ENCODE measurements at regions not wholly inside any gene's neighbourhood (a gene's known extent, or its start where the extent isn't known, plus 50 kb on each side); places are given as distances from the start of the nearest gene placed in this dataset.
"Not testable (repeated sequence)": the region's sequence is repeated elsewhere in the genome, so short reads cannot be mapped to it uniquely, and the experiment has no call there.

DNA sequence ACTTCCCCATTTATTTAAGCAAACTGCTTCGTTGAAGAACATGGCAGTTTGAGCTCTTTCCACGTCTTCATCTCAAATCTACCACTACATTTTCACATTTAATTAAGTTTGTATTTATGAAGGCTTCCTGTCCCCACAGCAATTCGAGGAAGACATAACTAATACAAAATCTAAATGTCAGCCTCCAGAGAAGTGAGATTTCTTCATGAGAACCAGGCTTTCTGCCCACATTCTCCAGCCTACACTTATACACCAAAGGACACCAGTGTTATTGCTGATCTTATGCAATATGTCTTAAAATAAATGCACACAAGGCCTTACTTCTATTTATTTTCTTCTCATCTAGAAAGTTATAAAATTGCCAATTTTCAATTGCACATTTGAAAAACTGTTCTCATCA is 1209.3 kb upstream of the FAM98A start:
- no peak for TF ChIP-seq CTCF (IDR thresholded peaks at IDR 0.05; ENCODE audit: low read depth, low read length)
- DNase-seq (ENCODE audit: extremely low read depth, low read depth), result no peak

- no peak for TF ChIP-seq CTCF (IDR thresholded peaks at IDR 0.05; ENCODE audit: low read depth, low read length)
- no peak for DNase-seq (ENCODE audit: extremely low read depth, low read depth)
These were observed 1207.8 kb upstream of the FAM98A start for GRCh38 chr2:34806891-34807290.

DNA sequence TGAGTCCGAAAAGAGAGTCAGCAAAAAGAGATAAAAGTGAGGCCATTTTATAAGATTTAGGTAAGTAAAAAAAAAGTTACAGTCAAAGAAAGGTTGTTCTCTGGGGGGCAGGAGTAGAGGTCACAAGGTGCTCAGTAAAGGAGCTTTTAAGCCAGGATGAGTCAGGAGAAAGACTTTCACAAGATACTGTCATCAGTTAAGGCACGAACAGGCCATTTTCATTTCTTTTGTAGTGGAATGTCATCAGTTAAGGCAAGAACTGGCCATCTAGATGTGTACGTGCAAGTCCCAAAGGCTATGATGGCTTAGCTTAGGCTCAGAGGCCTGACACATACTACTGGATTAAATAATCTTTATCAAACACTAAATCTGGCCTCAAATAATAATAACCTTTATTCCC is 1207.3 kb upstream of the FAM98A start:
- no peak for TF ChIP-seq CTCF (IDR thresholded peaks at IDR 0.05; ENCODE audit: low read depth, low read length)

GRCh38 chr2:34799556-34799955 is 1200.5 kb upstream of the FAM98A start:
- no peak for DNase-seq (ENCODE audit: extremely low read depth, low read depth)
- no peak for TF ChIP-seq CTCF (IDR thresholded peaks at IDR 0.05; ENCODE audit: low read depth, low read length)

More for the DNA sequence above, 1207.3 kb upstream of the FAM98A start:
- no peak for DNase-seq (ENCODE audit: extremely low read depth, low read depth)

GRCh38 chr2:34795586-34795985 is 1196.5 kb upstream of the FAM98A start:
- not testable (repeated sequence) for DNase-seq (ENCODE audit: extremely low read depth, low read depth)

DNA sequence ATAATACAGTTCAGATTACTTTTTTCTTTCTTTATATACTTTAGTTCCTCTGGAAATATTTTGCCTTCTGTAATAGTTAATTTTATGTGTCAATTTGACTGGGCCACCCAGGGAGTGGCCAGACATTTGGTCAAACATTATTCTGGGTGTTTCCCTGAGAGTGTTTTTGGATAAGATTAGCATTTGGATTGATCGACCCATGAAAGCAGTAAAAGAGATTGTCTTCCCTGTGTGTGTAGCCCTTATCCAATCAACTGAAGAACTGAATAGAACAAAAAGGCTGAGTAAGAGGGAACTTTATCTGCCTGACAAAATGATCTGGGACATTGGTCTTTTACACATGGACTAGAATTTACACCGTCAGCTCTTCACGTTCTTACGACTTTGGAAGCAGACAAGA is 1190.1 kb upstream of the FAM98A start:
- TF ChIP-seq CTCF (IDR thresholded peaks at IDR 0.05; ENCODE audit: low read depth, low read length), result no peak
- DNase-seq (ENCODE audit: extremely low read depth, low read depth), result no peak

DNA sequence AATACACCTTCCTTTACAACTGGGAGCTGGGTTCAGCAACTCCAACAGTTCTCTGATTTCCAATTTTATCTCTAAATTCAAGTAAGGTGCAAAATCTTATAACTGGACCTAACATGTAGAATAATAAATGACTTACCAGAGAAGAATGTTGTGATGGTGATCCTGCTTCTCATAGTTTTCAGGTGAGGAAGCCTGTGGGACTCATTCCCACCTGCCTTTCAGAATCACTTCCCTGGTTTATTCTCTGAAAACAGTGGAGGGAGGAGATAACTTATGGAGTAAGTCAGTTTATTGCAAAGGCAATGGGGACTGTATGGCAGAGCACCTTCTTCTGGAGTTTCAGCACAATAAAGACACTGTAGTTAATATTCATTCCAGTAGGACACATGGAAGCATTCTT is 1188.2 kb upstream of the FAM98A start:
- no peak for DNase-seq (ENCODE audit: extremely low read depth, low read depth)
- no peak for TF ChIP-seq CTCF (IDR thresholded peaks at IDR 0.05; ENCODE audit: low read depth, low read length)

DNA sequence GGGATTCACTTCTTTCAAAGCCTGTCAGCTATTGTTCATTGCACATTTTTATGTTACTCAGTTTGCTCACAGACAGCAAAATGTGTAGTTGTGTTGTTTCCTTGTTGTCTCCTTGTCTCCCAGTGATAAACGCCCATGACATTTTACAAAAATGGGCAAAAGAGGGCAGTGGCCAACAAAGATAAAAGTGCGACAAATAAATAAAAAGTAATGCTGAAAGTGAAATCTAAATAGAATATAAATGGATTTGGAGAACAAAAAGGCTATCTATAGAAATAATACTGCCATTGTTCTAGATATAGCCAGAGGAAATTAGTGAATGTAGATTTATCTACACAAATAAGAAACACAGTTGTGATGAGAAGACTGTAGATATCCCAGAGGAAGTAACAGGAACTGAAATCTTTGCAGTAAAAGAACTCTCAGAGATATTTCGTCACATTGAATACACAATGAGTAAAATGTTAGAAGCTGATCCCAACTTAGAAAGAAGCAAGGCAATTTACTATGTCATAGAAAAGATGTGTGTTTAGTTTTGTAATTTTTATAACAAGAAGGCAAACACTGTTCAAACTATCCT is 1186.2 kb upstream of the FAM98A start:
- no peak for DNase-seq (ENCODE audit: extremely low read depth, low read depth)
- no peak for TF ChIP-seq CTCF (IDR thresholded peaks at IDR 0.05; ENCODE audit: low read depth, low read length)
